Left cardiac atrium (tissue), 4 donors: ENCODE measurements at regions not wholly inside any gene's neighbourhood (a gene's known extent, or its start where the extent isn't known, plus 50 kb on each side); places are given as distances from the start of the nearest gene placed in this dataset.

Source experiments
- ATAC-seq, 2 donors: fragments of 200-7000 bp; cut with Tn5 transposase; one replicate each; pipeline ENCODE4 v1.9.1; 2020; ENCODE audit warnings: mild to moderate bottlenecking in 2 of 2, moderate library complexity in 2 of 2
- DNase-seq: peaks from one replicate; pipeline ENCODE4 v3.0.0-alpha.2; 2020
- intact Hi-C, 2 donors: fragments of 100-400 bp; cut with DNase I; formaldehyde crosslinking; loops; one replicate each; pipeline versions ENCODE4 v1.14.1 to v1.15.1; 2022 to 2023
- donor health status: DM: no; HTN: yes; CAD: no.
- donor health status: DM: no; HTN: yes; CAD: no; lungs with severe emphysema.
- donor health status: DM: yes; HTN: yes; CAD: no.
- donor health status: Dilated cardiomyopathy.

GRCh38 chr18:42623935-42624334 is 491.6 kb downstream of the RIT2 start:
- no peak for DNase-seq
- ATAC-seq: no peak
- intact Hi-C loops: no loop called here

GRCh38 chr18:42632801-42633200 is 482.7 kb downstream of the RIT2 start:
- ATAC-seq: no peak
- DNase-seq: no peak
- intact Hi-C loops: no loop called here

- ATAC-seq (peak in 1 of 2 donors; percentile 47), DNase-seq (no peak)
- intact Hi-C loops: no loop called here
Observed at GRCh38 chr18:42635378-42636048, 480.0 kb downstream of the RIT2 start.

GRCh38 chr18:42636309-42636708 is 479.2 kb downstream of the RIT2 start:
- DNase-seq (no peak), ATAC-seq (no peak)
- intact Hi-C loops: no loop called here

- DNase-seq (no peak), ATAC-seq (no peak)
- intact Hi-C loops: no loop called here
Observed at GRCh38 chr18:42640160-42640559, 475.3 kb downstream of the RIT2 start.

- intact Hi-C loops: no loop called here
- DNase-seq (no peak), ATAC-seq (no peak)
Observed at GRCh38 chr18:42641996-42642395, 473.5 kb downstream of the RIT2 start.

GRCh38 chr18:42644729-42645131 is 470.8 kb downstream of the RIT2 start:
- no peak for DNase-seq
- ATAC-seq: no peak
- intact Hi-C loops: no loop called here

GRCh38 chr18:42649331-42650035 is 466.0 kb downstream of the RIT2 start:
- ATAC-seq: no peak
- intact Hi-C loops: no loop called here
- DNase-seq: no peak

- no peak for DNase-seq
- ATAC-seq: no peak
- intact Hi-C loops: no loop called here
Observed at GRCh38 chr18:42654556-42654955, 460.9 kb downstream of the RIT2 start.

GRCh38 chr18:42657551-42657950 is 457.9 kb downstream of the RIT2 start:
- intact Hi-C loops: no loop called here
- no peak for DNase-seq
- ATAC-seq: no peak

GRCh38 chr18:42658171-42658570 is 457.3 kb downstream of the RIT2 start:
- DNase-seq: no peak
- intact Hi-C loops: no loop called here
- no peak for ATAC-seq

- DNase-seq (no peak), ATAC-seq (no peak)
Observed at GRCh38 chr18:42659187-42659586, 456.3 kb downstream of the RIT2 start.

GRCh38 chr18:42670860-42671259 is 444.6 kb downstream of the RIT2 start:
- intact Hi-C loops: no loop called here
- DNase-seq (no peak), ATAC-seq (no peak)

More at GRCh38 chr18:42659187-42659586, 456.3 kb downstream of the RIT2 start:
- intact Hi-C loops: no loop called here

GRCh38 chr18:42675810-42676209 is 439.7 kb downstream of the RIT2 start:
- intact Hi-C loops: no loop called here
- no peak for ATAC-seq
- DNase-seq: no peak

- no peak for ATAC-seq
Observed at GRCh38 chr18:42683094-42683493, 432.4 kb downstream of the RIT2 start.

GRCh38 chr18:42689310-42689709 is 426.2 kb downstream of the RIT2 start:
- no peak for ATAC-seq
- DNase-seq: no peak
- intact Hi-C loops: no loop called here

More at GRCh38 chr18:42683094-42683493, 432.4 kb downstream of the RIT2 start:
- DNase-seq: no peak
- intact Hi-C loops: no loop called here
